ENCODE measurements at regions not wholly inside any gene's neighbourhood (a gene's known extent, or its start where the extent isn't known, plus 50 kb on each side); places are given as distances from the start of the nearest gene placed in this dataset.

DNA sequence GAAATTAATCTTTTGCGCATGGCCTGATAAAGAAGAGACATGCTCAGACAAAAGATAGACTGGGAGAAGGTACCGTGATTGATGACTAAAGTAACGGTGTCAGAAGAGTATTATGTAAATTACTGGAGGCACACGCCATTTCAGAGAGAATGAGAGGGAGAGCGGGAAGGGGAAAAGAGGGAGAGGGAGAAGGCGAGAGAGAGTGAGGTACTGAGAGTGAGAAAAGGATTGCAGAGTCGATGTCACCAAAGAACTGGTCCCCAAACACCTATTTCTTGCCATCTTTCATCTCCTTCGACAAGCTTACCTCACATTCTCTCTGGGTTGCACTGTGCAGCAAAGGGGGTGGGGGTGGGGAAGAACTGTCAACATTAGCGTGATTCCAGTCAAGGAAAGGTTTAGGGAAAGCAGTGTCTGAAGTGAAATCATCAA is 673.7 kb downstream of the BCL11A start:
- TF ChIP-seq RCOR1 (IDR thresholded peaks at IDR 0.05; ENCODE audit: low read depth, low read length) (no peak), MAZ (IDR thresholded peaks at IDR 0.05; ENCODE audit: borderline replicate concordance, low read depth, low read length) (no peak), CHD2 (IDR thresholded peaks at IDR 0.05; ENCODE audit: low read length, partially characterized antibody) (no peak), POLR2A (IDR thresholded peaks at IDR 0.05; ENCODE audit: low read length) (no peak), MAFK (IDR thresholded peaks at IDR 0.05; ENCODE audit: partially characterized antibody) (no peak)
- TF ChIP-seq, protein P1, sequence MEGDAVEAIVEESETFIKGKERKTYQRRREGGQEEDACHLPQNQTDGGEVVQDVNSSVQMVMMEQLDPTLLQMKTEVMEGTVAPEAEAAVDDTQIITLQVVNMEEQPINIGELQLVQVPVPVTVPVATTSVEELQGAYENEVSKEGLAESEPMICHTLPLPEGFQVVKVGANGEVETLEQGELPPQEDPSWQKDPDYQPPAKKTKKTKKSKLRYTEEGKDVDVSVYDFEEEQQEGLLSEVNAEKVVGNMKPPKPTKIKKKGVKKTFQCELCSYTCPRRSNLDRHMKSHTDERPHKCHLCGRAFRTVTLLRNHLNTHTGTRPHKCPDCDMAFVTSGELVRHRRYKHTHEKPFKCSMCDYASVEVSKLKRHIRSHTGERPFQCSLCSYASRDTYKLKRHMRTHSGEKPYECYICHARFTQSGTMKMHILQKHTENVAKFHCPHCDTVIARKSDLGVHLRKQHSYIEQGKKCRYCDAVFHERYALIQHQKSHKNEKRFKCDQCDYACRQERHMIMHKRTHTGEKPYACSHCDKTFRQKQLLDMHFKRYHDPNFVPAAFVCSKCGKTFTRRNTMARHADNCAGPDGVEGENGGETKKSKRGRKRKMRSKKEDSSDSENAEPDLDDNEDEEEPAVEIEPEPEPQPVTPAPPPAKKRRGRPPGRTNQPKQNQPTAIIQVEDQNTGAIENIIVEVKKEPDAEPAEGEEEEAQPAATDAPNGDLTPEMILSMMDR (IDR thresholded peaks at IDR 0.05) = no peak

Measured in A549 (cell line).